Left cardiac atrium (tissue), 4 donors: ENCODE measurements at regions not wholly inside any gene's neighbourhood (a gene's known extent, or its start where the extent isn't known, plus 50 kb on each side); places are given as distances from the start of the nearest gene placed in this dataset.
A peak's percentile ranks its signal among the peaks of the same experiment; 100 is the strongest.

Experiments used
- ATAC-seq, 2 donors: fragments of 200-7000 bp; cut with Tn5 transposase; one replicate each; pipeline ENCODE4 v1.9.1; 2020; ENCODE audit warnings: mild to moderate bottlenecking in 2 of 2, moderate library complexity in 2 of 2
- DNase-seq: peaks from one replicate; pipeline ENCODE4 v3.0.0-alpha.2; 2020
- intact Hi-C, 2 donors: fragments of 100-400 bp; cut with DNase I; formaldehyde crosslinking; loops; one replicate each; pipeline versions ENCODE4 v1.14.1 to v1.15.1; 2022 to 2023
- donor health status: DM: no; HTN: yes; CAD: no.
- donor health status: DM: no; HTN: yes; CAD: no; lungs with severe emphysema.
- donor health status: DM: yes; HTN: yes; CAD: no.
- donor health status: Dilated cardiomyopathy.

DNA sequence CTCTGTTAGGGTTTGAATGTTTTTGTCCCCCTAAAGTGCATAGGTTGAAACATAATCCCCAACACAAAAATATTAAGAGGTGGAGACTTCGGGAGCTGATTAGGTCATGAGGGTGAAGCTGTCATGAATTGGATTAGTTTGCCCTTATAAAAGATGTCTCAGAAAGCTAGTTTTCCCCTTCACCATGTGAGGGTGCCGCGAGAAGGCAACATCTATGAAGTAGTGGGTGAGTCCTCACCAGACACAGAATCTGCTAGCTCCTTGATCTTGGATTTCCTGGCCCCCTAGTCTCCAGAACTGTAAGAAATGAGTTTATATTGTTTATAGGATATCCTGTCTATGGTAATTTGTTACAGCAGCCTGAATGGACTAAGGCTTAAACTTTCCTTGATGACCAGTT, 301.5 kb upstream of the ATP2B1 start:
- intact Hi-C loops, result no loop called here

DNA sequence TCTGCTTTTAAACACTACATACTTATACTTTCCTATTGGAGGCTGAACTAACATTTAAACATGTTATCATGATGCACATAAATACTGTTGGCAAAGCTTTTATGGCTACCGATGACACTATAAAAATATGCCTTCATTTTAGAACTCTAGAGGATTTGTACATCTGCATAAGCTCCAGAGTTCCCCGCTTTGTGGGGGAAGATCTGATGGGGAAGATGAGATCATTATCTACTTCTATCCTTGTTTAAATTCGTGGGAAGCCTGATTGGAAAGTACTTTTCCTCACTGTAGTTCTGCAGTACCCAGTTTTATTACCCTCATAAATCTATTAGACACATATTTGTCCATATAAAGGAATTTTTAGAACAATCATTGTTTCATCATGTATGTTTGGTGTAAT, 299.6 kb upstream of the ATP2B1 start:
- ATAC-seq, result no peak
- no peak for DNase-seq
- intact Hi-C loops, result no loop called here

More for the DNA sequence above, 301.5 kb upstream of the ATP2B1 start:
- ATAC-seq, result no peak
- DNase-seq, result no peak

DNA sequence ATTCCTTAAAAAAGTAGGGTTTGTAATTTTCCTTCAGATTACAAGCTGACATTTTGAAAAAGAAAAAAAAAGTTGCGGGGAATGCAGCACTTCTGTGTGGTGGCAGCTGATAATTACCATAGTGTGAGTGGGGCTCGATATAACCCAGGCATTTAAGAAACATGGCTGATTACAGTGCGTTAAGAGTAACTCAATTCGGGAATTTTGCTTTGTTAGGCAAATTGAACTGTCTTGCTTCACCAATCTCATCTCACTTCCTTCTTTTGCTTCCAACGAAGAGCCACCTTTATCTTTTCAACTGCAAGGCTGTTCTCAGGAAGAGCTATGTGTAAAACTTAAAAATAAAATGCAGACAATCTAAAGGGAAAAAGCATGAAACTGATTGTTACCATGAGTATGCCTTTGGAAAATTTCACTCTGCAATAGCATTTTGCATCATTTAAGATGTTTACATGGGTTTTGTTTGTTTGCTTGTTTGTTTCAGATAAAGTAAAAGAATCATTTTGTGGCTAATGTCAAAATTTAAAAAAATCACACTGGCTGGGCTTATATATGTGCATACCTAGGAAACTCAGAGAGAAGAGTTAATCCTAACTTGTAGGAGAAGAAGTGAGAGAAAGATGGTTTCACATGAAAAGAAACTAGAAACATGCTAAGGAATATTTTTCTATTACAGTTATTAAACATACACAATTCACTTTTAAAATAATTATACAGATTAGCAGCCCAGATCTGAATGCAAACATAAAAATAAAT, 295.9 kb upstream of the ATP2B1 start:
- intact Hi-C loops, result no loop called here
- DNase-seq (no peak), ATAC-seq (no peak)

DNA sequence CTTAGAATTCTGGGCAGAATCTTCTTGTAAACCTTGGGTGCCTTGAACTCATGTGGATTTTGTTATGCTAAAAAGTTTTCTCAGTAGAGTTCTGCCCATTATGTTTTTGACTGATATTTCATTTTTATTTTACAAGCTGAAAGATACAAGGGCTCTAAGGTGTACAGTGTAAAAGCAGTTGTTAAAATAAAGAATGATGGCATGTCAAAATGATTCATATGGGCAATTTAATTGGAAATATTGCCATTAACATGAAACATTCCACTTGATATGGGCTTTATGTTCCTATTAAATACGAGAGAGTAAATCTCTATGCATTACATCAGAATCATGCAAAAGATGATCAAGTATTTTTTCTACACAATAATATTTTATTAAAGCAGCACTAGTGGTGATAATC, 295.1 kb upstream of the ATP2B1 start:
- no peak for DNase-seq
- intact Hi-C loops, result no loop called here
- ATAC-seq, result no peak

DNA sequence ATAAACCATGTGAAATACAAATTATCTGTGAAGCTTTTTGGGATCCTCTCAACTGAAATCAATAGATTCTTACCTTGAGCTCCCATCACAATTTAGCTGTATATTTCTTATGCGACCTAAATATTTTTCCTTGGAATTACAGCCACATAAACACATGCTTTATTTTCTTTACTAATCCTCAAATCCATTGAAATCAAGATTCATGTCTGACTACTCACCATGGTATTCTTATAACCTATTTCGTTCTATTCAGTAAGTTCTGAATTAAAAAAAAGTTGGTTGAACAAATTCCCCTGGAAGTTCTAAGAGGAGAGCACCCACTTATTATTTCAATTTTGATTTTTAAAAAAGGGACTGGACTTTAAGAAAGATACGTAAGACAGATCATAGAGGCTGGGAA, 292.1 kb upstream of the ATP2B1 start:
- DNase-seq, result no peak
- no peak for ATAC-seq
- intact Hi-C loops, result no loop called here

DNA sequence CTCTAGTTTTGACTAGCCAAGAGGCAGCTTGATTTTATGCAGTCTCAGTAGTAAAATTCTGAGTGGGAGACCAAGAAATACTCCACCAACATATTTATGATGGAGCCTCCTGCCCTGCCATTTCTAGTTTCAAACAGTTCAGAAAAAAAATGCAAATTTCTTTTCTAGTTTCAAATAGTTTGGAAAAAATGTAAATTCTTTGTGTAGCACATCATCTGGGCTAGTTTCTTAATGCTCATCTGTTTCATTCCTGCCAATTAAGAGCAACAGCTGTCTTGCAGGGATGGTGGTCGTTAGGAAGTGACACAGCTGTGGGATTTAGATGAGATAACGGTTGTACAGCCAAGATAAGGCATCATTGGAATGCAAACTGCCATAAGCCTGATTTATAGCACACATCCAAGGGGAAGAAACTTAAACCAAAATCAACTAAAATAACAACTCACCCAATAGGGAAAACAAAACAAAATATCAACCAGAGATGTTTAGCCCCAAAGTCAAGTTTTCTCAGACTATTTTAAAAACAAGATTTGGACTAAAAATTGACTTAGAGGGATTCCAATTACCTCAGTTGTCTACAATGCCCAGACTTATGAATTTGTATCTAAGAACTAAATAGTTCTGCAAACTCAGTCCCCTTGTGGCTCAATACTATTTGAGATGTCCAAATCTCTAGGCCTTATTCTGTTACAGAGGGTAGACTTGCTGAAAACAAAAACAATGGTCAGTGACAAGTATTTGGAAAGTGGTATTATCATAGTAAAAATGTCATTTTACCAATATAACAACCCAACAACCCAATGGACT, 291.3 kb upstream of the ATP2B1 start:
- DNase-seq, result no peak
- ATAC-seq, result no peak
- intact Hi-C loops, result no loop called here

DNA sequence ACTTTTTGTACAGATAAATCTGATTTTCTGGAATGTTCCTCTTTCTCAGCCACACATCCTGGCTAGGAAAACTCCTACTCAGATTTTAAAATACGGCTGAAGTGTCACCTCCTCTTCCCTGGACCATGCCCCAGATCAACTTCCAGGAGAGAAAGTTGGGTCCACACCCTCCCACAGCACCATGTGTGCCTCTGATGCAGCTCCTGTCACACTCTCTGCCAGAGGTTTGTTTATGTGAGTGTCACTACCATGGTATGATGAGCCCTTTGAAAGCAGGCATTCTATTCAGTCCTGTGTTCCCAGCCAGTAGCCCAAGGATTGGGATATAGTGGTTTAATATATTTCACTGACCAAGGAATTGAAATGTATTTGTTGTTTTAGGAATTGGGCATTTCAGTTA, 287.2 kb upstream of the ATP2B1 start:
- intact Hi-C loops, result no loop called here
- no peak for ATAC-seq

DNA sequence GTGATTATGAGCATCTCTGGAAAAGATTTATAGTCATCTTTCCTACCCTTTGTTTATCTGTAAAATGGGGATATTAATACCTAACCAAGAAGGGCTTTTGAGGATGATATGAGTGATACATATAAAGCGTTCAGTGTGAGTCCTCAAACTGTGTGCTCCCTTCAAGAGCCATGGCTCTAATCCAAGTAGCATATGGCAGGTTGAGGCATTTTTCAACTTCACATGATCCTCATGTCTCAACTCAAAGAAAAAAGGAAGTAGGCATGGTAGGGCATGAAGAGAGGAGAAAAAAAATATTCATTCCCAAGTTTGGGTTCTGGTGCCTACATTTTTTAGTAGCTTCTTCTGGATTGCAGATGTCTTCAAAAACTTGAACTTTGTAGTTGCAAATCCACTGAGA, 286.3 kb upstream of the ATP2B1 start:
- ATAC-seq, result no peak
- DNase-seq, result no peak
- intact Hi-C loops, result no loop called here

More for the DNA sequence above, 287.2 kb upstream of the ATP2B1 start:
- DNase-seq, result no peak

DNA sequence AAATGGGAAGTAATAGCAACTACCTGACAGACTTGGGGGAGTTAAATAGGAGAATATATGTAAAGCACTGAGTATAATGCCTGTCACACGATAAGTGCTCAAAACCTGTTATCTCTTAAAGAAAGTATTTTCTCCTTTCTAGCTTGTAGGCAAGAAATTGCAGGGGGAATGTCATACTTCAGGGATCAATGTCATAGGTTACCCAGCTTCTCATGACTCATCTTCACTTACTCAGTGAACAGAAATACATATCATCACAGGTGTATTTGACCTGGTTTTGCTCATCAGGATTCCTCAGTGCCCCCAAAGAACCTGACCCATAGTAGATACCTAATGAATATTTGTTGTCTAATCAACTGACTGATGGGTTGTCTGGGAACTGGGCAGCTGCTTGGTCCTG, 285.0 kb upstream of the ATP2B1 start:
- DNase-seq (no peak), ATAC-seq (no peak)
- intact Hi-C loops, result no loop called here

DNA sequence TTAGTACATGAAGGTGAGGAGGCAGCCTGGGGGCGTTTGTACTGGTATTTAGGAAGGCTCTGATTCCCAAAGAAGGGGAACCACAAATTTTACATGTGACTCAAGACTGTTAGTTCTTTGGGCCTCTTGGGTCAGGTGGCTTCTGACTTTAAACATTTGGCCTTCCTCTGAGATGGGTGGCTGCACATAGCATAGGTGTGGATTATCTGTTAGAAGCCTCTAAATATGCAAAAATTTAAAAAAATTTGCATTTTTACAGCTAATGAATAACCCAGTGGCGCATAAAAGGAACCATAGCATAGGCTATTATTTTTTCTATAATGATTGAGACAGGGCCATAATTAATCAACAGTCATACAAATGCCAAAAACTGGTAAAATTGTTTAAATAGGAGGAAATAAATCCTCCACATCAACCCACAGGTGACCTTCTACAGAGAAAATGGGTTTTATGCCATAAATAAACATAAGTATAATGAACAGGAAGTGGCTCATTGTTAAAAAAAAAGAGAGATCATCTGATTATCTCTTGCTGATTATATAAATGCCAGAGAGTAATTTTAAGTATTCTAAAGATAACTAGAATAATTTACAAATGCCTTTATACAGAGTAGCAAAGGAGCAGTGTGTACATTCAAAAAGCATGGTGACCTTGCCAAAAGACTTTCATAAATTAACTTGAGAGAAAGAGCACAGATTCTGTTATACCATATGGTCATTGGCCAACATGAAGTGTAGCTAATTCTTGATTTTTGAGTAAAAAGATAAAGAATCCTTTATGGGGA, 284.2 kb upstream of the ATP2B1 start:
- DNase-seq (no peak), ATAC-seq (no peak)
- intact Hi-C loops, result no loop called here

DNA sequence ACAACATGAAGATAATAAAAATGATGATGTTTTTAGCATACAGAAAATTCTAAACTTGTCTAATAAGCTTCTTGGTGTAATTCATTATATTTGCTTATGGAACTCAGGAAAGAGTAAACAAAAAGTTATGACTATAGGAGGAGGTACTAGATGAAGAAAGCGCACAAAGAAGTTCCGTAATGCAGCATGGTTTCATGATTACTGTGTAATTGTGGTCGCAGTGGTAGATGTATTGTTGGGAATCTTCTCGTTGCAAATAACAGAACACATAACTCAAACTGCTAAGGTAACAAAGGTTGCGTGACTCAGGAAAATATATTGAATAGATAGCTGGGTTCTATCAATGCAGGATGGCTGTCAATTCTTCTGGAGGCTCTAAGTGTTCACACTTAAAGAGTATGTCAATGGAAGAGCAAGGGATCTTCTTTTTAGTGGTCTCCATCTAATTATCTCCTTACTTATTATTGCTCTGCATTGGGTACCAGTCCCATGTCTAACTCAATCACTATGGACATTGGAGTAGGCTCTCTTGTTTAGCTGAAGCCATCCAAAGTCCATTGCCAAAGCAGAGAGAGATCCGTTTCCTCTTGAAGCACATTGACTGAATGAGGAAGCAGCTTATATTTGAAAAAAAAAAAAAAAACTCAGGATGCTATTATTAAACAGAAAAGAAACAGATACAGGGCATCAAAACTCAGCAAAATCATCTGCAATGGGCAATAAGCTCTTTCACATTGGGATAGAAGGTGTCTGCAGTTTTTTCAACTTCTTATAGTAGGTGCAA, 283.4 kb upstream of the ATP2B1 start:
- intact Hi-C loops, result no loop called here
- no peak for DNase-seq
- no peak for ATAC-seq

DNA sequence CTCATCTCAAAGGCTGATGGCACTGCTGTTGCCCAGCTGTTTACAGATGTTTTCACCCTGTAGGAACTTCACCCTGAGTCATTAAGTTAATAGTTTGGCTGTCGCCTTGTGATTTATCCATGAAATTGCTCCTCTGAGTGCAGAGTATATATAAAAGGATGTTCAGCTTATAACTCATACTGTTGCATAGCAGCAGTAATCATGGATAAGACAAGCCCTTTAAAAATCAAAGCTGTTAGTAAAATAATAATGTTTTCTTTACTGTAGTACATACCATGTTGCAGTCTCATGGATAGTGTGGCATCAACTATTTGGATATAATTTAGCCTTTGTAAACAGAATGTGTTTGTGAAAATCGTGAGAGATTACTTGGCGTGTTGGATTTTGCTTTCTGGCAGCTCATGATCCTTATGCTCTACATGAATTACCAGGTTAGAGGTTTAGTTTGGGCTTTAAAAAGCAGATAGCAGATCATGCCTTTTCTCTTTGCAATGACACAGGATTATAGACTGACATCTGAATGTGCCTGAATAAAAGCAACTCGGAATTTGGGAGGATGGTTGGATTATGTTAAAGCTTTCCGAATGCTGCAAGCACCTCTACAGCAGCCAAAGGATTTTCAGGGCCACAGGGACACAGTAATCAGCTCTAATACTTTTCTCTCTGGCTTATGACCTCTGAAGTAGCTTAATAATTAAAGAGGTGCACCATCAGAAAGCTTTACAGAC, 279.7 kb upstream of the ATP2B1 start:
- no peak for ATAC-seq
- intact Hi-C loops, result no loop called here
- no peak for DNase-seq

DNA sequence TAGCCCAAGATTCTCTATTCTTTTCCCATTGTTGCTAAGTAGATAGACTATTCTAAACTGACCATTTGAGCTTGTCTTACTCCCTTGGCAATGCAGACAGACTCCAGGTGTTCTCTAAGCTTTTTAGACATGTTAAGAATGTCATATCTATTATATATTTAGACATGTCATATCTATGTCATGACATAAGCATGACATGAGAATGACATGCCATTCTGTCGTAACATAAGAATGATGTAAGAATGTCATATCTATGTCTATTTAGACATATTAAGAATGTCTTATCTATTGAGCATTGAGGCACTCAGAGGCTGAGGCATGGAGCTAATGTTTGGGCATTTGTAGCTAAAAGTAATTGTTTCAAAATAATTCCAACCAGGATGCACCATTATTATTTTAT, 277.3 kb upstream of the ATP2B1 start:
- no peak for ATAC-seq
- DNase-seq, result no peak
- intact Hi-C loops, result no loop called here

DNA sequence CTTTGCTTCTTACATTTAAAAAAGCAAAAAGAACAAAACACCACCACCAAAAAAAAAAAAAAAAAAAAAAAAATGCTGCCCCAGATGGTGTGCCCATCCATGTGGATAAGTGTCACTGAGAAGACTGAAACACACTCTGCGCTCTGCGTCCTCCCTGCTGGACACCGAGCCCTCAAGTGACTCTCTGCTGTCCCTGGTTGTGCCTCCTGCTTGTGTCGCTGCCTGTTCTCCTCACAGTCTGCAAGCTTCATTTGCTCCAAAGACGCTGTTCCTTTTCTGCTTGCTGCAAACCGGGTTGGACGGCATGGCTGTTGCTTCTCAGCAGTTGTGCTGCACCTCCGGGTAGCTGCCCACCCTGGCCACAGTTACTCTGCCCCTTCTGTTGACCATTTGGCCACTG, 276.2 kb upstream of the ATP2B1 start:
- intact Hi-C loops, result no loop called here
- no peak for DNase-seq
- ATAC-seq, result no peak

DNA sequence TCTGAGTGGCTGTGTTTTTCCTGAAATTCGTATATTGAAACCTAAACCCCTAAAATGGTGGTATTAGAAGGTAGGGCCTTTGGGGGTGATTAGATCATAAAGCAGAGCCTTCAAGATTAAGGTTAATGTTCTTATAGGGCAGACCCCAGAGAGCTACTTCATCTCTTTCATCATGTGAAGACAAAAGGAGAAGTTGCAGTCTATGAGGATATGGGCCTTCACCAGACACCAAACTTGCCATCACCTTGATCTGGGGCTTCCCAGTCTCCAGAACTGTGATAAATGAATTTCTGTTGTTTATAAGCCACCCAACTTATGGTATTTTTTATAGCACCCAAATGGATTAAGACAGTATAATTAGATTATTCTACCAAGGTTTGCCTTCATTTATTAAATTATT, 275.0 kb upstream of the ATP2B1 start:
- no peak for ATAC-seq
- intact Hi-C loops, result no loop called here
- no peak for DNase-seq

DNA sequence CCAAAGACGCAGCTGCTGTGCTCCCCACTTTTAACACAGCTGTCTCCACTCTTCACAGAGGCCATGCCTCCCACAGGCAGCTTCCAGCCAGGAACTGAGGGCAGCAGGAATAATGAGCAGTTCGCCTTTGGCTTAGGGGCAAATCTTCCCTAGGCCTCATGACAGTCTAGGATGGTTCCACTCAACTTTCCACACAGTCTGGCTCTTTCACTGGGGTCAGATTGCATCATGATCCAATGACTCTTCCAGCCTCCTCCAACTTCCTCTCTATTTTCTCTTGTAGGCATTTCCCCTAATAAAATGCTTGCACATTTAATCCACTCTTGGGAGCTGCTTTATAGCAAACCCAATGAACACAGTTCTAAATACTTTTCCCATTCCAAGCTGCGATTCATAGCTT, 271.6 kb upstream of the ATP2B1 start:
- DNase-seq (no peak), ATAC-seq (peak; percentile 80 to 82)
- intact Hi-C loops, result no loop called here

DNA sequence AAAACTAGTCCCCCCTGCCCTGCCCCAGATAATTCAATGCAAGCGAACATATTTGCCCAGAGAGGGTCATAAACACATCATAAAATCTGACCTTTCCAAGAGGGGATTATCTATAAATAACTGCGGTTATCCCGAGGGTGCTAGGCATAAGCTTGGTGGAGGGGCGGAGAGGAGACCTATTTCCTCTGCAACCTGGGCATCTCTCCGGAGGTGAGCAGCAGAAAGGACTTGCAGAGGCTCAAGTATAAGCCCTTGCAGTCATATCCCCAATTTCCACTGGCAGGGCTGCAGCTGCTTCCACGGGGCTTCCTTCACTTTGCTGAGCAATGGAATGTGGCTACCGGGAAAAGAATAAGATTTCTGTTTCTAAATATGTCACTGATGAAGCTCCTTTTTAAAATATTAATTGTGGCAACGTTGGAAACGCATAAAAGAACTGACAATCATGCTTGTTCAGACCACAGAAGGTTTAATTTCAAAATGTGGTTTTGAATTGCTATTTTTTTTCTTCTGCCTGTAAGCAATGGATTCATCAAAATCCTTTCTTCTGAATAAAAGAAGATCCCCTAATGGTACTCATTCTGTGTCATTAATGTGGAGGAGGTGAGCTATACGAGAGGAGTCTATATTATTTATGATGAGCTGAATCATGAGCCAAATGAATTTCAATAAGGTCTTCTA, 268.9 kb upstream of the ATP2B1 start:
- intact Hi-C loops, result no loop called here
- no peak for ATAC-seq

DNA sequence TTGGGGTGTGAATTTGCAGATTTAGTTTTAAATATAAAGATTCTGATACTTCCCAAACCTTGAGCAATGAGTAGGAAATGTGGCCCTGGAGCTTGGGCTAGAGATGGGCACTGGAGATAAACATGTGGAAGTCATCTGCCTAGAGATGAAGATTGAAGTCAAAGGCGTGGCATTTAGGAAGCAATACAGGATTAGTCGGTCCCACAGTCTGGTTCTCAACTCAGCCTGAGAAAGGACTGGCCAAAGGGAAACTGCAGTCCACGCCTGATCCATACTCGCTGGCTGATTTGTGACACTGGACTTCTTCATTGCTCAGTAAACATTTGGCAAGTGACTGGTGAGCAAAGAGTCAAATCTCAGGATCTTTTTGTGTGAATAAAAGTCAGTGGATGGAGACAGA, 268.2 kb upstream of the ATP2B1 start:
- no peak for ATAC-seq
- intact Hi-C loops, result no loop called here
- no peak for DNase-seq

More for the DNA sequence above, 268.9 kb upstream of the ATP2B1 start:
- DNase-seq, result no peak
